ENCODE measurements at regions not wholly inside any gene's neighbourhood (a gene's known extent, or its start where the extent isn't known, plus 50 kb on each side); places are given as distances from the start of the nearest gene placed in this dataset.
A peak's percentile ranks its signal among the peaks of the same experiment; 100 is the strongest.
"Not testable (repeated sequence)": the region's sequence is repeated elsewhere in the genome, so short reads cannot be mapped to it uniquely, and the experiment has no call there.

GRCh38 chr3:34407281-34407680 is 608.9 kb downstream of the PDCD6IP start:
- no peak for DNase-seq (ENCODE audit: low read depth in 4 of 4, low spot score in 2 of 4)

DNA sequence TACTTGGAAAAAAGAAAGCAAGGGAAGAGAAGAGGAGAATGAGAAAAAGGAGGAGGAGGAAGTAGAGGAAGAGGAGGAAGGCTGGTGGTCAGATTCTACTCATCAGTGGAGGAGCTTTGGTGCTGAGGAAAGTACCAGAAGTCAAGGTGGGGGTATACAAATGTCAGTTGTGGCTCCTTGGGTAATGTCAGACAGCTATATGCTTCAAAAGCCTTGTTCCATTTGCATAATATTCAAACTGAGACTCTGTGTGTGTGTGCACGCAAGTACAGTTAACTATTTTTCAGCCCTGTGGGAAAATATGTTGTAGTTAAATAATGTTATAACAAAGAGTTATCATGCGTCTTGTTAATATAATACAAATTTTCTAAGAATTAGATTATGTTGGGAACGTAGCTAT is 609.7 kb downstream of the PDCD6IP start:
- no peak for DNase-seq (ENCODE audit: low read depth in 4 of 4, low spot score in 2 of 4)

DNA sequence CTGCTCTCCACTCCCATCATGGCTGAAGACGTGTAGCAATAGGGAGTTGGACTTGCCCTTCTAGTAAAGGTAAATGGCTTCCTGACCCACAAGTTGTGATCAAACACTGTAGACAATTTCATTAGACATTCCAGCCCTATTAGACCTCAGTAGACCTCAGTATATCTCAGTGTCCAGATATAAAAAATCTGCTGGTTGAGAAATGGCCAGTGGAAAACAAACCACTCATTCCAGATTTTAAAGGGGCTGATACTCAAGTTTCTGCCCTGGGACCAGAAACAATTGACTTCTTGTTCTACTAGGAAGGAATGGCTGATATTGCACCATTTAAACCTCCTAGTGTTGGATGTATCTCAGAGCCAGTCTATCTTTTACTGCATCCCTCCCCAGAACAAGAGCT is 613.2 kb downstream of the PDCD6IP start:
- no peak for DNase-seq (ENCODE audit: low read depth in 4 of 4, low spot score in 2 of 4)

- peak in 3 of 4 donors; percentile 3 to 17 (median 7) for DNase-seq (ENCODE audit: low read depth in 4 of 4, low spot score in 2 of 4)
Measured at GRCh38 chr3:34419801-34420200, 621.4 kb downstream of the PDCD6IP start.

DNA sequence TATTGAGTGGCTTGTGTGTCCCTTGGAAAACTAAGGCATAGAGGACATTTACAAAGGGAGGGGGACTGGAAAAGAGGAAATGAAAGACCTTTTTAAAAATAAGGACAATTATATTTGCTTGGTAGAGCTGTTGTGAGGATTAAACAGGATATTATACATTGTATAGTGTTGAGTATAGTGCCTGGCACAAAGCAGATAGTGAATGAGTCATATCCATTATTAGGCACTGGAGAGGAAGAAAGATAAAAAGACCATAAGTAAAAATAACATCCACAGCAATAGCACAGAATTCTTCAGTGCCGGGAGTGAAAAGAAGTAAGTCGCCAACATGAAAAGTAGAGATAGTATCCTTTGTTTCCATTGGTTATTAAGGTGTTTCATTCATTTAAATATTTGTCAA is 623.3 kb downstream of the PDCD6IP start:
- DNase-seq (ENCODE audit: low read depth in 4 of 4, low spot score in 2 of 4), result no peak

DNA sequence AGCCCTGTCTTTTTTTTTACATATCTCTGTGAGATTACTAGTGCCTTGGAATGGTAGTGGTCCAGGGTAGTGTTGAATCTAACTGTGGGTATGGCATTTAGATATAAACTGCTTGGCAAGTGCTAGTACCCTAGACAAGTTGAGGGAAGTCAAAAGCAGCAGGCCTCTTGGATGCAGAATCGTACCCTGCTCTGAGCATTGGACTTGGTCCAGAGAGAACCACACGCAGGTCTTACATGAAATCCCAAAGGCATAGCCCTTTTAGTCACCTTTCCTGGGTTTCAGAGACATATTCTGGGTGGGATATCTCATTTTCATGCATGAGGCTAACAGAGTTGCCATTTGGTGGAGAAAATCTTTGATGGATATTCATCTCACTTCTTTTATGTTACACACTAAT is 641.4 kb downstream of the PDCD6IP start:
- DNase-seq (ENCODE audit: low read depth in 4 of 4, low spot score in 2 of 4), result no peak

DNA sequence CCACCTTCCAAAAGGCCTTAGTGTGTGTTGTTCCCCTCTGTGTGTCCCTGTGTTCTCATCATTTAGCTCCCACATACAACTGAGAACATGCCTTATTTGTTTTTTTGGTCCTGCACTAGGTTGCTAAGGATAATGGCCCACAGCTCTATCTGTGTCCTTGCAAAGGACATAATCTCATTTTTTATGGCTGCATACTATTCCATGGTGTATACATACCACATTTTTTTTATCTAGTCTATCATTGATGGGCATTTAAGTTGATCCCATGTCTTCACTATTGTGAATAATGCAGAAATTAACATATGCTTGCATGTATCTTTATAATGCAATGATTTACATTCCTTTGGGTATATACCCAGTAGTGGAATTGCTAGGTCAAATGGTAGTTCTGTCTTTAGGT is 645.7 kb downstream of the PDCD6IP start:
- DNase-seq (ENCODE audit: low read depth in 4 of 4, low spot score in 2 of 4), result no peak

DNA sequence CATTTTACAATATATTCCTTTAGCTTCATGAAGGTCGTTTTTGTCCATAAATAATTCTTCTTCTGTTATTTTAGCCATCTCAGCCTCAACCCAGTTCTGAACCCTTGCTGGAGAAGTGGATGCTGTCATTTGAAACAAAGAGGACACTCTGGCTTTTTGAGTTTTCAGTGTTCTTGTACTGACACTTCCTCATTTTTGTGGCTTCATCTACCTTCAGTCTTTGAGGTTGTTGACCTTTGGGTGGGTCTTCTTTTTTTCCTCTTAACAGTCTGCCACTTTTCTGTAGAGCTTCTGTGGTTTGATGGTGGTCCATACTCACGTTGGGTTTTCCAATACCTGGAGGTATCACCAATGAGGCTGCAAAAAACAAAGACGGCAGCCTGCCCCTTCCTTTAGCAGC is 650.9 kb downstream of the PDCD6IP start:
- DNase-seq (ENCODE audit: low read depth in 4 of 4, low spot score in 2 of 4), result no peak

DNA sequence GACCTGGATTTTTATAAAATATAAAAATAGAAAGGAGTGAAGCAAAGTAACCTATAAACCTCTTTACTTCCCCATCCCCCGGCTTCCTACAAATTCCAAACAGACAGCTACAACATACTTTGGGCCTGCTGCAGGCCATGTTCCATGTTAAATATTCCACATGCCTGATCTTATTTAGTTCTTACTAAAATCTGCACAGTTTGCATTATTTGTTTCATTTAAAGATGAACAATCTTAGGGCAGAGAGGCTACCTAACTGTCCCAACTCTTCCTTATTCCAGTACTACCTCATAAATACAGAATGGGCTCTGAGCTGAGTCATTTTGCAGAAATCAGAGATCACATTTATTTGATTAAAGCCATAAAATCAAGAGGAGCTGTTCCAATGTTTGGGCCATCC is 665.0 kb downstream of the PDCD6IP start:
- no peak for DNase-seq (ENCODE audit: low read depth in 4 of 4, low spot score in 2 of 4)

DNA sequence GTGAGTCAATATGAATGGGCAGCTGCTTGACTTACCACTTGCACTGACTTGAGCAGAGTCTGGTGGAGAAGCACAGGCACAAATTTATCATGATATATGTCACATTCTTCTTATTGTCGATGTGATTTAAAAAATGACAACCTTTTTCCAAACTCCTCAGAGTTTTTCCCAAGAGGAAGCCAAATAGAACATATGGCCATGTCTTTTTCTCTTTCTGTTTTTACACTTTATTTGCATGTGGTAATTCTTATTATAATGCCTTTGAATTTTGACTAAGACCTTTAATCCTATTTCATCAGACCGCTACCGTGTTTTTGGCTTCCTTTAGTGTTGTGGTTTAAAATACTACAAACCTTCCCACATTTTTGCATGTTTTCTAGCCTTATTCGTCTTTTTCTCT is 666.2 kb downstream of the PDCD6IP start:
- DNase-seq (ENCODE audit: low read depth in 4 of 4, low spot score in 2 of 4), result no peak

DNA sequence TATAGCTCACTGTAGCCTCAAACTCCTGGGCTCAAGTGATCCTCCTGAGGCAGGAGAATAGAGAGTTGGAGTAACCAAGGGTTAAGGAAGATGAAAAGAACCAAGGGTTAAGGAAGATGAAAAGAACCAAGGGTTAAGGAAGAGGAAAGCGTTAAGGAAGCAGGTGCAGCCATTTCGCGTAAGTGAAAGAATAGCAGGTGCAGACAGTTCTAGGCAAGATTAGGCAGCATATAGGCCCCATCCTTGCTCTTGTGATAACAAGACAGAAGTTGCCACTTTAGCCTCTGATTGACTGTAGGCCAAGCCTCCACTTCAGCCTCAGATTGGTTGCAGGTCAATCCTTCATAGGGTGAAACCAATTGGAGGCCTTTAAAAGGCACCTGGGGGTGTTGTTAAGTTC is 677.4 kb downstream of the PDCD6IP start:
- DNase-seq (ENCODE audit: low read depth in 4 of 4, low spot score in 2 of 4), result no peak

DNA sequence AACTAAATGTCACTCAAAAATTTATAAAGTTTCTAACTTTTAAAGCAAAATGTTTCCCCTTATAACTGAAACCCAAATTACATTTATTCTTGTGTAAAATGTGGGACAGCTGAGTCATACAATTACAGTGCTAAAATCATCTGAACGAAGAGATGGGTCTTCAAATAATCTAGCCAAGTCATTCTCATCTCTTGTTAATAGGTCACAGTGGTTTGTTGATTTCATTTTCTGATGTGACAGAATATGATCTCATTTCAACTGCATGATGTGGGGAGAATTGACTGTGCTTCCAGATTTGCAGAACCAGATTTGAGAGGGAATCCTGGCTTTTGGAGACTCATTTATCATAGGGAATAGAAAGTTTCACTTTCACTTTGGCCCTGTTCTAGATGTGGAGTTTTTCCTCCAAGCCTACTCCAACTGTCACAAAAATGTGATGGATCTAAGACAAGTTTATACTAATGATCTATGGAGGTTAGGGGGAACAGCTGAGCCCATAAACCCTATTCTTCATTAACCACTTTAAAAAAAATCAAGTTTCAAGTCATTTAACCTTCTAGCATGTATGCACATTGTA is 685.0 kb downstream of the PDCD6IP start:
- no peak for DNase-seq (ENCODE audit: low read depth in 4 of 4, low spot score in 2 of 4)

DNA sequence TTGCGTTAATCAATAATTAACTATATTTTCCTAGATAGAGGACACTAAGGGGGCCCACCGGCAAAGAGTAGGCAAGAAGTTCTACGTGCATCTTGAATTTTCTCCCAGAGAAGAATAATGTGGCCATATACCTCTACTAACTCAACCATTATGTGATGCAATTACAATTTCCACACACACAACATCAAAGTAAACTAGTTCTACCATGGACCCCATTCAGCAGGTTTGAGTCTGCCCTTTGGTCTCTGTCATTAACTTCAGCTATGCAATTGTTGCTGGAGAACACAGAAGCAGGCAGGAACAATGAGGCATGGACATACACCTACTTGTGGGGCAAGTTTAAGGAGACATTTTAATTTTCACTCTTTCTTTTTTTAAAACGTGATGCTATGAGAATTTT is 705.9 kb downstream of the PDCD6IP start:
- DNase-seq (ENCODE audit: low read depth in 4 of 4, low spot score in 2 of 4), result peak in 1 of 4 donors; percentile 1

- peak in 3 of 4 donors; percentile 5 to 15 (median 8) for DNase-seq (ENCODE audit: low read depth in 4 of 4, low spot score in 2 of 4)
Measured at GRCh38 chr3:34504775-34505174, 706.3 kb downstream of the PDCD6IP start.

GRCh38 chr3:34508732-34509131 is 710.3 kb downstream of the PDCD6IP start:
- no peak for DNase-seq (ENCODE audit: low read depth in 4 of 4, low spot score in 2 of 4)

DNA sequence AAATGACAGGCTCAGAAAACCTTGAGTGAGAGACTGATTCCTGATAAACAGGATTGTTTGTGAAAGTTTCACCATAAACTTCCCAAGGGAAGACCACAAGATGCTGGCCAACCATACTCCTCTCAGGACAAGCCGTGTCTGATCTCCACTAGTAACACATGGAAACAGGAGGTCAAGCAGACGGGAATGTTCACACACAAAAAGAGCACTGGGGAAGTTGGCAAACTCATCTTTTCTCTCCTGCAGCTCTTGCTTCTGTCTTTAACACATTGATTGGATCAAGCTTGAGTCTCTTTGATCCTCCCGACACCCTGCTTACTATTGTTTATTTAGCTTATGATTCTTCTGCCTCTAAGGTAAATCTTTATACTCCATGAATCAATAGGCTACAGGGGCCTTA is 713.5 kb downstream of the PDCD6IP start:
- DNase-seq (ENCODE audit: low read depth in 4 of 4, low spot score in 2 of 4), result no peak

DNA sequence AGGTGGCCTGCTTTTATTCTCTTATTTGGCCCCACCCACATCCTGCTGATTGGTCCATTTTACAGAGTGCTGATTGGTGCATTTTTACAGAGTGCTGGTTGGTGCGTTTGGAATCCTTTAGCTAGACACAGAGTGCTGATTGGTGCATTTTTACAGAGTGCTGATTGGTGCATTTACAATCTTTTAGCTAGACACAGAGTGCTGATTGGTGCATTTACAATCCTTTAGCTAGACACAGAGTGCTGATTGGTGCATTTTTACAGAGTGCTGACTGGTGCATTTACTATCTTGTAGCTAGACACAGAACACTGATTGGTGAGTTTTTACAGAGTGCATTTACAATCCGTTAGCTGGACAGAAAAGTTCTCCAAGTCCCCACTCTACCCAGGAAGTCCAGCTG is 720.6 kb downstream of the PDCD6IP start:
- not testable (repeated sequence) for DNase-seq (ENCODE audit: low read depth in 4 of 4, low spot score in 2 of 4)

DNA sequence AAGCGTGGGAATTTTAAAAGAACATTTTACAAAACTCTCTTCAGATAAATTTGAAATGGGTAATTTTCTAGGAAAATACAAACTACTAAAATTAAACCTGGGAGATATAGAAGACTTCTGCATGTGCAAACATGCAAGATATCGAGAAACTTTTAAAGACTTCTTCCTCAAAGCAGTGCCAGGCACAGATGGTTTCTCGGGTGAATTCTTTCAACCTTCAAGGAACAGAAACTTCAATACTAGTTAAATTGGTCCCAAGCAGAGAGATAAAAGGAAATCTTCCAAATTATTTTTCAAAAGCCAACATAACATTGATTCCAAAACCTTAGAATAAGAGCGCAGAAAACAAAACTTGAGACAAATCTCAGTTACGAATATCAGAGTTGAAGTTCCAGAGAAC is 732.7 kb downstream of the PDCD6IP start:
- DNase-seq (ENCODE audit: low read depth in 4 of 4, low spot score in 2 of 4), result no peak

- no peak for DNase-seq (ENCODE audit: low read depth in 4 of 4, low spot score in 2 of 4)
Measured at GRCh38 chr3:34533451-34533850, 735.0 kb downstream of the PDCD6IP start.

DNA sequence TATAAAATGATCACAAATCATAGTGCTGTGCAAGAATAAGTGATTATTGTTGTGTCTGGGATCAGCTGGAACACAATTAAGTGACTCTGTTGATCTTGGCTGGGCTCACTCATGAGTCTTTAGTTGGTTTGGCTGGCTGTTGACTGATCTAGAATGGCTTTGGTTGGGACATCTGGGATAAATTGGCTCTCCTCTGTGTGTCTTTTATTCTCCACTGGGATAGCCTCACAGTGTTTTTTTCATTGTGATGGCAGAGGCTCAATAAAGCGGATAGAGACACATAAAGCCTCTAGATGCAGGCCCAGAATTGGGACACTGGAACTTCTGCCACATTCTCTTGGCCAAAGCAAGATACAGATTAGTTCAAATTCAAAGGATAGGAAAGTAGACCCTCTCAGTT is 735.6 kb downstream of the PDCD6IP start:
- DNase-seq (ENCODE audit: low read depth in 4 of 4, low spot score in 2 of 4), result no peak

- DNase-seq (ENCODE audit: low read depth in 4 of 4, low spot score in 2 of 4), result no peak
Measured at GRCh38 chr3:34544136-34544535, 745.7 kb downstream of the PDCD6IP start.

DNA sequence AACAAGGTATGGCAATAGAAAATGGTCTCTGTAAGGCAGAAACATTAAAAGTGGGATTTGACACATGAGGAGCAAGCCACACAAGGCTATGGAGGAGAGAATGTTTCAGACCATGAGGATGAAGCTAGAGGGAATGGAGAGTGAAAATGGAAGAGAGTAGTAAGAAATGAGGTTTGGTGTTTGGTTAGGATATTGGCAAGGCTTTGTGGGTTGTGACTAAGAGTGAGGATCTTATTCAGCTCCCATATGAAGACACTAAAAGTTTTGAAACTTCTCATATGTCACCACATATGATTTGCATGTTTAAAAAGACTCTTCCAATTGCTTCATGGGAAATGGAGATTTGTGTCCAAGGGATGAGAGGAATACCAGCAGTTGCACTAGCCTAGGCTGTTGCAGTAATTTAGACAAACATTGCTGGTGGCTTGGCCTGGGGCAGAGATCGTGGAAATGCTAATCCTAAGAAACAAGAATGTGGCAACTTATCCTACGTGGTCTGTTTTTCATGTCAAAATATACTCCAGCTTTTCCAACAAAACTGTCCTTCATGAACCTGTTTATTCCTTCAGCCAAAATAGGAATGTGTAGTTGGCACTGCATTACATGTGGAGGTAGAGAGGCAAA is 749.0 kb downstream of the PDCD6IP start:
- DNase-seq (ENCODE audit: low read depth in 4 of 4, low spot score in 2 of 4), result no peak

- no peak for DNase-seq (ENCODE audit: low read depth in 4 of 4, low spot score in 2 of 4)
Measured at GRCh38 chr3:34567266-34567665, 768.8 kb downstream of the PDCD6IP start.

Measured in left renal cortex interstitium (tissue), 4 donors.